GM06990 (cell line): ENCODE measurements at regions not wholly inside any gene's neighbourhood (a gene's known extent, or its start where the extent isn't known, plus 50 kb on each side); places are given as distances from the start of the nearest gene placed in this dataset.

Experiments
- DNase-seq: peaks from one replicate; pipeline ENCODE4 v3.0.0-alpha.2; 2011; ENCODE audit not compliant: insufficient read length; ENCODE audit errors: extremely low read depth
- H3K27me3 ChIP-seq: replicated peaks from 2 replicates; pipeline ENCODE4 v1.6.0; 2011; ENCODE audit warnings: low read length; ENCODE audit not compliant: control insufficient read depth, insufficient read depth
- H3K36me3 ChIP-seq: 2 replicates; pipeline ENCODE4 v1.5.1; 2011; ENCODE audit warnings: low read length; ENCODE audit not compliant: control insufficient read depth, insufficient read depth
- H3K4me3 ChIP-seq: replicated peaks from 2 replicates; pipeline ENCODE4 v1.5.1; 2011; ENCODE audit warnings: low read depth, mild to moderate bottlenecking, control low read depth, low read length
- TF ChIP-seq, protein P1 (sequence below): IDR thresholded peaks from 2 replicates; pipeline ENCODE4 v1.5.1; 2011; ENCODE audit warnings: low read length, control low read depth, mild to moderate bottlenecking, inconsistent platforms; ENCODE audit not compliant: insufficient read depth, poor library complexity, severe bottlenecking

DNA sequence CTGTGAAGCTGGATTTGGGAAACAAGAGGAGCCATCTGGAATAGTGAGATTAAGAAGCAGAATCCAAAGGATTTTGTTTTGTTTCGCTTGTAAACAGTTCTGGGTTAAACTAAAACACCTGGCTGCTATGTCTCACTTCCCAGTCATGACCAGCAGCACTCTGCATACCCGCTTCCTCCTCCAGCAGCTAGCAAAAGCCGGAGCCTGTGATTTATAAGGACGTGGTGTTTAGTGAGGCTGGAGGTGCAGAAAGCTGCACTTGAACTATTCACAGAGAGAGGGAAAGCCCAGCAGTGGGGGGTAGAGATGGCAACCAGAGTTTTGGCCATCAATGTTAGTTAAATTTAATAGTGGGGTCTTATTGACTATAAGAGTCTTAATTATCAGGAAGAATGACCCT is 240.2 kb downstream of the AJAP1 start:
- Histone ChIP-seq H3K4me3 (no peak overlapping the region), H3K36me3 (no peaks in the 10 kb centered on the region), H3K27me3 (no peaks in the 10 kb centered on the region)
- DNase-seq, result no peak
- TF ChIP-seq, protein P1, sequence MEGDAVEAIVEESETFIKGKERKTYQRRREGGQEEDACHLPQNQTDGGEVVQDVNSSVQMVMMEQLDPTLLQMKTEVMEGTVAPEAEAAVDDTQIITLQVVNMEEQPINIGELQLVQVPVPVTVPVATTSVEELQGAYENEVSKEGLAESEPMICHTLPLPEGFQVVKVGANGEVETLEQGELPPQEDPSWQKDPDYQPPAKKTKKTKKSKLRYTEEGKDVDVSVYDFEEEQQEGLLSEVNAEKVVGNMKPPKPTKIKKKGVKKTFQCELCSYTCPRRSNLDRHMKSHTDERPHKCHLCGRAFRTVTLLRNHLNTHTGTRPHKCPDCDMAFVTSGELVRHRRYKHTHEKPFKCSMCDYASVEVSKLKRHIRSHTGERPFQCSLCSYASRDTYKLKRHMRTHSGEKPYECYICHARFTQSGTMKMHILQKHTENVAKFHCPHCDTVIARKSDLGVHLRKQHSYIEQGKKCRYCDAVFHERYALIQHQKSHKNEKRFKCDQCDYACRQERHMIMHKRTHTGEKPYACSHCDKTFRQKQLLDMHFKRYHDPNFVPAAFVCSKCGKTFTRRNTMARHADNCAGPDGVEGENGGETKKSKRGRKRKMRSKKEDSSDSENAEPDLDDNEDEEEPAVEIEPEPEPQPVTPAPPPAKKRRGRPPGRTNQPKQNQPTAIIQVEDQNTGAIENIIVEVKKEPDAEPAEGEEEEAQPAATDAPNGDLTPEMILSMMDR, result no peak

GRCh38 chr1:4880626-4881025 is 226.2 kb downstream of the AJAP1 start:
- Histone ChIP-seq H3K4me3 (no peak overlapping the region), H3K27me3 (no peaks in the 10 kb centered on the region), H3K36me3 (no peaks in the 10 kb centered on the region)
- TF ChIP-seq, protein P1, result no peak
- DNase-seq, result no peak

DNA sequence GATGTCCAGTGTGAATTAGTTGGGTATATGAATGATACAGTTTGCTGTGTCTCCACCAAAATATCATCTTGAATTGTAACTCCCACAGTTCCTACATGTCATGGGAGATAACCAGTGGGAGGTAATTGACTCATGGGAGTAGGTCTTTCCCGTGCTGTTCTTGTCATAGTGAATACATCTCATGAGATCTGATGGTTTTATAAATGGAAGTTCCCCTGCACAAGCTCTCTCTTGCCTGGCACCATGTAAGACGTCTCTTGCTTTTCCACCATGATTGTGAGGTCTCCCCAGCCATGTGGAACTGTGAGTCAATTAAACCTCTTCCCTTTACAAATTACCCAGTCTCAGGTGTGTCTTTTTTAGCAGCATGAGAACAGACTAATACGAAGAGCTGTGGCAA is 223.0 kb downstream of the AJAP1 start:
- TF ChIP-seq, protein P1, result no peak
- no peaks in the 10 kb centered on the region for H3K27me3 ChIP-seq
- H3K36me3 ChIP-seq, result no peaks in the 10 kb centered on the region
- no peak for DNase-seq
- no peak overlapping the region for H3K4me3 ChIP-seq

GRCh38 chr1:4871373-4871772 is 217.0 kb downstream of the AJAP1 start:
- Histone ChIP-seq H3K36me3 (no peaks in the 10 kb centered on the region), H3K4me3 (no peak overlapping the region), H3K27me3 (no peaks in the 10 kb centered on the region)
- no peak for DNase-seq
- TF ChIP-seq, protein P1, result no peak

DNA sequence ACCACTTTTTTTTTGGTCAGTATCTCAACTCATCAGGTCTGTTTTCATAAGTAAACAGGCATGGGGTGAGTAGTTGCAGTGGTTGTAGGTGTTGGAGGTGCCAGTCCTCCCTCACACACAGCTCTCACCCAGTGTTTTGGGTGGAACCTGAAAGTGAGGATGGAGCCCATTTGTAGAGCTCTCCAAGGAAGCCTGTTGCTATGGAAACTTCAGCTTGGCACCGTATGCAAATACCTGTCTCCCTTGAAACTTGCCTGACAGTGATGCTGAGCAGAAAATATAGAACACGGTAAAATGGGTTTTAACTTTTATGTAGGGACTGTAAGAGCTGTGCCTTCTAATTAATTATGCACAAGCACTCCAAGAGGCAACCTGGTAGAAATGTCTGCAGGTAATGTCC is 214.1 kb downstream of the AJAP1 start:
- Histone ChIP-seq H3K4me3 (no peak overlapping the region), H3K36me3 (no peaks in the 10 kb centered on the region), H3K27me3 (no peaks in the 10 kb centered on the region)
- TF ChIP-seq, protein P1, result no peak
- DNase-seq, result no peak

- H3K27me3 ChIP-seq, result no peaks in the 10 kb centered on the region
- no peak for DNase-seq
- no peak overlapping the region for H3K4me3 ChIP-seq
- no peaks in the 10 kb centered on the region for H3K36me3 ChIP-seq
- TF ChIP-seq, protein P1, result no peak
These were observed 202.0 kb downstream of the AJAP1 start for GRCh38 chr1:4856396-4856795.
